Mesenchymal stem cell (in vitro differentiated cells and primary cell): ENCODE measurements at regions not wholly inside any gene's neighbourhood (a gene's known extent, or its start where the extent isn't known, plus 50 kb on each side); places are given as distances from the start of the nearest gene placed in this dataset.

Source experiments
- DNase-seq: peaks from one replicate; pipeline ENCODE4 v3.0.0-alpha.2; 2013
- H2AFZ ChIP-seq: one replicate; pipeline ENCODE4 v1.6.1; 2013; ENCODE audit warnings: low read depth, mild to moderate bottlenecking, control low read depth, inconsistent platforms, low read length, moderate library complexity
- H2AK5ac ChIP-seq: 2 replicates; pipeline ENCODE4 v1.6.1; 2013; ENCODE audit warnings: low read length, moderate library complexity, mild to moderate bottlenecking, inconsistent platforms; ENCODE audit not compliant: severe bottlenecking
- H2BK120ac ChIP-seq: one replicate; pipeline ENCODE4 v1.6.1; 2013; ENCODE audit warnings: low read depth, mild to moderate bottlenecking, inconsistent platforms, low read length, moderate library complexity
- H2BK12ac ChIP-seq, 2 experiments: one replicate each; pipeline ENCODE4 v1.6.1; 2013; ENCODE audit warnings: inconsistent platforms in 2 of 2, low read length in 2 of 2, mild to moderate bottlenecking in 2 of 2, moderate library complexity in 2 of 2, control low read depth in 1 of 2
- H2BK15ac ChIP-seq: one replicate; pipeline ENCODE4 v1.6.1; 2013; ENCODE audit warnings: mild to moderate bottlenecking, low read depth, inconsistent platforms; ENCODE audit not compliant: poor library complexity, severe bottlenecking
- H2BK5ac ChIP-seq: 2 replicates; pipeline ENCODE4 v1.6.1; 2013; ENCODE audit warnings: low read depth, mild to moderate bottlenecking, low read length, control low read depth, inconsistent platforms; ENCODE audit not compliant: poor library complexity, severe bottlenecking
- H3K14ac ChIP-seq, 2 experiments: one replicate each; pipeline ENCODE4 v1.6.1; 2013; ENCODE audit warnings: inconsistent platforms in 2 of 2, low read length in 2 of 2, control low read depth in 1 of 2, mild to moderate bottlenecking in 1 of 2, moderate library complexity in 1 of 2
- H3K18ac ChIP-seq, 2 experiments: one replicate each; pipeline ENCODE4 v1.6.1; 2013; ENCODE audit warnings: inconsistent platforms in 2 of 2, low read length in 2 of 2, control low read depth in 1 of 2, low read depth in 1 of 2, mild to moderate bottlenecking in 1 of 2
- H3K23ac ChIP-seq, 2 experiments: one replicate each; pipeline ENCODE4 v1.6.1; 2013; ENCODE audit warnings: inconsistent platforms in 2 of 2, low read length in 2 of 2, mild to moderate bottlenecking in 2 of 2, moderate library complexity in 2 of 2, control low read depth in 1 of 2
- H3K27ac ChIP-seq: 2 replicates; pipeline ENCODE4 v1.5.1; 2013; ENCODE audit warnings: mild to moderate bottlenecking, moderate library complexity, low read length, control low read depth, inconsistent platforms; ENCODE audit not compliant: poor library complexity, severe bottlenecking
- H3K27me3 ChIP-seq, 2 experiments: 2 replicates each; pipeline versions ENCODE4 v1.6.1 to v1.7.0; 2013; ENCODE audit warnings: low read length in 2 of 2, mild to moderate bottlenecking in 2 of 2, moderate library complexity in 2 of 2, control low read depth in 1 of 2, inconsistent platforms in 1 of 2; ENCODE audit not compliant: control insufficient read depth in 1 of 2, insufficient read depth in 1 of 2
- H3K36me3 ChIP-seq, 2 experiments: 2 replicates each; pipeline versions ENCODE4 v1.6.1 to v1.7.0; 2013; ENCODE audit warnings: low read length in 2 of 2, control low read depth in 1 of 2, inconsistent platforms in 1 of 2, low read depth in 1 of 2, mild to moderate bottlenecking in 1 of 2; ENCODE audit not compliant: insufficient read depth in 2 of 2, control insufficient read depth in 1 of 2
- H3K4ac ChIP-seq, 2 experiments: one replicate each; pipeline ENCODE4 v1.6.1; 2013; ENCODE audit warnings: inconsistent platforms in 2 of 2, low read length in 2 of 2, mild to moderate bottlenecking in 2 of 2, moderate library complexity in 2 of 2, control low read depth in 1 of 2, low read depth in 1 of 2
- H3K4me1 ChIP-seq: 2 replicates; pipeline ENCODE4 v1.6.1; 2013; ENCODE audit warnings: low read depth, low read length, control low read depth; ENCODE audit not compliant: control insufficient read depth, insufficient read depth
- H3K4me2 ChIP-seq: 2 replicates; pipeline ENCODE4 v1.6.1; 2013; ENCODE audit warnings: low read length, mild to moderate bottlenecking, inconsistent platforms; ENCODE audit not compliant: poor library complexity, severe bottlenecking
- H3K4me3 ChIP-seq, 2 experiments: 2 replicates each; pipeline versions ENCODE4 v1.5.1 to v1.7.0; 2013; ENCODE audit warnings: low read length in 2 of 2, mild to moderate bottlenecking in 2 of 2, control low read depth in 1 of 2, low read depth in 1 of 2; ENCODE audit not compliant: insufficient read depth in 1 of 2
- H3K79me1 ChIP-seq: replicated peaks from 2 replicates; pipeline ENCODE4 v1.6.1; 2013; ENCODE audit warnings: mild to moderate bottlenecking, control low read depth, low read length, inconsistent platforms; ENCODE audit not compliant: poor library complexity, severe bottlenecking
- H3K9ac ChIP-seq: 2 replicates; pipeline ENCODE4 v1.7.0; 2013; ENCODE audit warnings: mild to moderate bottlenecking, low read length, moderate library complexity
- H3K9me3 ChIP-seq: 2 replicates; pipeline ENCODE4 v1.7.0; 2013; ENCODE audit warnings: mild to moderate bottlenecking, low read length; ENCODE audit not compliant: control insufficient read depth
- H4K8ac ChIP-seq: one replicate; pipeline ENCODE4 v1.6.1; 2013; ENCODE audit warnings: inconsistent platforms, mild to moderate bottlenecking, low read length, moderate library complexity
- H4K91ac ChIP-seq: one replicate; pipeline ENCODE4 v1.6.1; 2013; ENCODE audit warnings: mild to moderate bottlenecking, low read length, inconsistent platforms
- WGBS: methylation state at CpG from one replicate; pipeline ENCODE4 v1.1.7; 2013; ENCODE audit warnings: mixed read lengths; 5-methylcytosine and 5-hydroxymethylcytosine counted together

DNA sequence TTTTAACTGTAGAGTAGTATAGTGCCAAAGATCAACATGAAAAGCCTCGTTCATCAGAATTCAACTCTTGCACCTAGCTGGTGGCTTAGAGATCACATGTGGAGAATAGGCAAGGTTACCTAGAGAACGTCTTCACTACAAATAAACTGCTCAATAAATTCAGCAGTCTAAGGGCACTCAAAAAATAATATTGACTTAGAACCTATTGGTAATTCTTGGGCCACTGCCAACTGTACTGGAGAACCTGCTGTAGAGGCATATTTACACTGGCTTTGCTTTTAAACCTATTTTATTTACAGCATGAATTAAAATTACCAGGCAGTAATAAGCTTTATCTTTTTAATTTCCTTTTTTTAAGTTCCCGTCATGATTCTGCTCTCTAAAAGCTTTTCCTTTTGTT, 343.7 kb downstream of the PDHA2 start:
- no peak overlapping the region for H2BK120ac ChIP-seq
- H2AFZ ChIP-seq: no peak overlapping the region
- DNase-seq: no peak
- H3K23ac ChIP-seq: no peak overlapping the region
- no peak overlapping the region for H3K27ac ChIP-seq
- H3K27me3 ChIP-seq: no peaks in the 10 kb centered on the region
- H3K79me1 ChIP-seq: no peaks in the 10 kb centered on the region
- no peak overlapping the region for H2BK15ac ChIP-seq
- H2AK5ac ChIP-seq: no peak overlapping the region
- no peaks in the 10 kb centered on the region for H3K36me3 ChIP-seq
- H2BK12ac ChIP-seq: no peak overlapping the region
- no peak overlapping the region for H3K14ac ChIP-seq
- WGBS: 100% methylated on average over 1 of the region's 3 CpGs
- no peak overlapping the region for H3K9ac ChIP-seq
- H3K18ac ChIP-seq: no peak overlapping the region
- no peaks in the 10 kb centered on the region for H3K9me3 ChIP-seq
- no peak overlapping the region for H3K4me2 ChIP-seq
- H4K8ac ChIP-seq: no peak overlapping the region
- H4K91ac ChIP-seq: no peak overlapping the region
- no peaks in the 10 kb centered on the region for H3K4me1 ChIP-seq
- no peak overlapping the region for H3K4ac ChIP-seq
- no peak overlapping the region for H2BK5ac ChIP-seq
- H3K4me3 ChIP-seq: no peak overlapping the region

DNA sequence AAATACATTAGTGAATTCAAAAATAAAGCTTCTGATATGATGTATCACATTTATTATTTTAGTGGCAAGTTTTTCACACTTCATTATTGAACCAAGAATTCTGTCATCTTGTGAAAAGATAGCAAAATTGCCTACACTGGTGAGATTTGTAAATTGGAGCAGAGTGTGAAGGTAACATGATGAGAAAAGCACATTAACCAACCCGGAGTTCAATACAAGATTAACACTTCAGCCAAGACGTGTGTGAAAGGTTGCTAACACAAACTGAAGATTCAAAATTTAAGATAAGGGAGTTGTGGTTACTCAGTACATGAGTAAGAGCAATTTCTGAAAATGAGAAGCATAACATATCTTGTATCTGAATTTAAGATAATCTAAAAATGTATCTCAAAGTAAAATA, 346.7 kb downstream of the PDHA2 start:
- H2BK120ac ChIP-seq: no peak overlapping the region
- no peaks in the 10 kb centered on the region for H3K4me1 ChIP-seq
- H3K9ac ChIP-seq: no peak overlapping the region
- H2BK5ac ChIP-seq: no peak overlapping the region
- no peak overlapping the region for H2AK5ac ChIP-seq
- no peak overlapping the region for H2BK15ac ChIP-seq
- H4K91ac ChIP-seq: no peak overlapping the region
- no peak overlapping the region for H3K14ac ChIP-seq
- no peak overlapping the region for H3K4me2 ChIP-seq
- no peak overlapping the region for H4K8ac ChIP-seq
- H3K79me1 ChIP-seq: no peaks in the 10 kb centered on the region
- no peak overlapping the region for H3K23ac ChIP-seq
- no peak overlapping the region for H3K27ac ChIP-seq
- H3K9me3 ChIP-seq: no peaks in the 10 kb centered on the region
- no peak overlapping the region for H3K4ac ChIP-seq
- no peaks in the 10 kb centered on the region for H3K36me3 ChIP-seq
- no peak for DNase-seq
- H3K4me3 ChIP-seq: no peak overlapping the region
- 60% methylated on average over 1 of the region's 2 CpGs for WGBS
- H3K18ac ChIP-seq: no peak overlapping the region
- no peak overlapping the region for H2BK12ac ChIP-seq
- no peaks in the 10 kb centered on the region for H3K27me3 ChIP-seq
- H2AFZ ChIP-seq: no peak overlapping the region

DNA sequence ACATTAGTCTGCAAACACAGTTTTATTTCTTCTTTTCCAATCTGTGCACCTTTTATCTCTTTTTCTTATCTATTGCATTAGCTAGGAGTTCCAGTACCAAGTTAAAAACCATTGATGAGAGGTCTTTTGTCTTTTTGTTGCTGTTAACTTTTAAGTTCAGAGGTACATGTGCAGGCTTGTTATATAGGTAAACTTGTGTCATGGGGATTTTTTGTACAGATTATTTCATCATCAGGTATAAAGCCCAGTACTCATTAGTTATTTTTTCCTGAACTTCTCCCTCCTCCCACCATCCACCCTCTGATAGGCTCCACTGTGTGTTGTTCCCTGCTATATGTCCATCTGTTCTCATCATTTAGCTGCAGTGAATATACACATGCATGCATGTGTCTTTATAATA, 349.9 kb downstream of the PDHA2 start:
- DNase-seq: no peak
- Histone ChIP-seq H4K8ac (no peak overlapping the region), H3K79me1 (no peaks in the 10 kb centered on the region), H3K4me3 (no peak overlapping the region), H3K18ac (no peak overlapping the region), H3K9me3 (no peaks in the 10 kb centered on the region), H3K4me1 (no peaks in the 10 kb centered on the region), H3K23ac (no peak overlapping the region), H2AFZ (no peak overlapping the region), H3K4me2 (no peak overlapping the region), H2BK5ac (no peak overlapping the region), H2BK120ac (no peak overlapping the region), H3K14ac (no peak overlapping the region), H3K9ac (no peak overlapping the region), H3K27ac (no peak overlapping the region), H3K36me3 (no peaks in the 10 kb centered on the region), H2BK12ac (no peak overlapping the region), H4K91ac (no peak overlapping the region), H3K27me3 (no peaks in the 10 kb centered on the region), H2AK5ac (no peak overlapping the region), H3K4ac (no peak overlapping the region), H2BK15ac (no peak overlapping the region)

DNA sequence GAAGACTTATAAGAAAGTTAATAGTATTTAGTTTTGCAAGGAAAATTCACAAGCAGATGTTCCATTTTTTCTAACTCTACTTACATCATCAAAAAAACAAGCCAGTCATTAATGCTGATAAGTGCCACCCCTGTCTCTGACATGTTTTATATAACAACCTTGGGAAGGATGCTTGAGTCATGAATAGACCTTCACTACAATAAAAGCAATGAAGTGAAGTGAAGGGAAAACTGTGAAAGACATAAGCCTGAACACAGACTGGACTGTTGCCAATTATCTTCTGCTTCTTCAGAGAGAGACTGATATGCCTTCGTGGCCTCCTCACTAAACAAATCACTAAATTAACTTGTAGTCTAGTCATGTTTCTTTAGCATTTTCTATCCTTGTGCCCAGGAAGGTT, 353.2 kb downstream of the PDHA2 start:
- Histone ChIP-seq H3K4ac (no peak overlapping the region), H4K8ac (no peak overlapping the region)

More for the DNA sequence above, 353.2 kb downstream of the PDHA2 start:
- H3K23ac ChIP-seq: no peak overlapping the region
- no peak overlapping the region for H3K27ac ChIP-seq
- H3K9me3 ChIP-seq: peaks cover 5% of the 10 kb centered on the region
- H3K4me2 ChIP-seq: no peak overlapping the region
- H2BK5ac ChIP-seq: no peak overlapping the region
- H3K4me1 ChIP-seq: no peaks in the 10 kb centered on the region
- H2BK15ac ChIP-seq: no peak overlapping the region
- H4K91ac ChIP-seq: no peak overlapping the region
- H2AFZ ChIP-seq: no peak overlapping the region
- DNase-seq: no peak
- no peak overlapping the region for H3K9ac ChIP-seq
- H2AK5ac ChIP-seq: no peak overlapping the region
- WGBS: 64% methylated on average over 1 of the region's 1 CpG
- H3K4me3 ChIP-seq: no peak overlapping the region
- H3K27me3 ChIP-seq: no peaks in the 10 kb centered on the region
- H3K36me3 ChIP-seq: no peaks in the 10 kb centered on the region
- H3K14ac ChIP-seq: no peak overlapping the region
- no peak overlapping the region for H3K18ac ChIP-seq
- H2BK12ac ChIP-seq: no peak overlapping the region
- H3K79me1 ChIP-seq: no peaks in the 10 kb centered on the region
- no peak overlapping the region for H2BK120ac ChIP-seq
